H9 (cell line): ENCODE measurements at regions not wholly inside any gene's neighbourhood (a gene's known extent, or its start where the extent isn't known, plus 50 kb on each side); places are given as distances from the start of the nearest gene placed in this dataset.

Experiments
- DNase-seq: peaks from one replicate; pipeline ENCODE4 v3.0.0-alpha.2; 2017
- H2AFZ ChIP-seq: one replicate; pipeline ENCODE4 v1.6.1; 2013; ENCODE audit warnings: mild to moderate bottlenecking, low read length, control low read depth, moderate library complexity
- H2AK5ac ChIP-seq: 2 replicates; pipeline ENCODE4 v1.6.1; 2013; ENCODE audit warnings: low read length, control low read depth, mixed read lengths; ENCODE audit not compliant: insufficient read length
- H2BK120ac ChIP-seq: one replicate; pipeline ENCODE4 v1.6.1; 2013; ENCODE audit warnings: low read depth, mild to moderate bottlenecking, low read length, control low read depth, inconsistent platforms; ENCODE audit not compliant: poor library complexity, severe bottlenecking
- H2BK12ac ChIP-seq: 2 replicates; pipeline ENCODE4 v1.6.1; 2013; ENCODE audit warnings: low read length, control low read depth, mixed read lengths, low read depth; ENCODE audit not compliant: insufficient read length
- H2BK15ac ChIP-seq: 2 replicates; pipeline ENCODE4 v1.6.1; 2013; ENCODE audit warnings: low read depth, low read length, control low read depth
- H2BK20ac ChIP-seq: one replicate; pipeline ENCODE4 v1.6.1; 2013; ENCODE audit warnings: low read depth, mild to moderate bottlenecking, low read length, control low read depth, inconsistent platforms; ENCODE audit not compliant: poor library complexity, severe bottlenecking
- H2BK5ac ChIP-seq: 2 replicates; pipeline ENCODE4 v1.6.1; 2013; ENCODE audit warnings: low read length, control low read depth, mixed read lengths; ENCODE audit not compliant: insufficient read length
- H3K14ac ChIP-seq: 2 replicates; pipeline ENCODE4 v1.6.1; 2013; ENCODE audit warnings: low read length, control low read depth; ENCODE audit not compliant: insufficient read depth
- H3K18ac ChIP-seq: 2 replicates; pipeline ENCODE4 v1.6.1; 2013; ENCODE audit warnings: low read depth, mild to moderate bottlenecking, mixed read lengths, low read length, control low read depth; ENCODE audit not compliant: insufficient read length
- H3K23ac ChIP-seq: 2 replicates; pipeline ENCODE4 v1.6.1; 2013; ENCODE audit warnings: low read length, control low read depth, mixed read lengths, low read depth; ENCODE audit not compliant: insufficient read length
- H3K23me2 ChIP-seq: 2 replicates; pipeline ENCODE4 v1.6.1; 2013; ENCODE audit warnings: low read depth, mild to moderate bottlenecking, mixed read lengths, low read length, control low read depth; ENCODE audit not compliant: insufficient read length, poor library complexity, severe bottlenecking
- H3K27ac ChIP-seq: 2 replicates; pipeline ENCODE4 v1.5.1; 2013; ENCODE audit warnings: low read length, control low read depth, mixed read lengths, low read depth; ENCODE audit not compliant: insufficient read length
- H3K27me3 ChIP-seq: 2 replicates; pipeline ENCODE4 v1.6.1; 2013; ENCODE audit warnings: low read length, control low read depth, inconsistent platforms; ENCODE audit not compliant: insufficient read depth
- H3K4ac ChIP-seq: 2 replicates; pipeline ENCODE4 v1.6.1; 2013; ENCODE audit warnings: low read depth, mild to moderate bottlenecking, control low read depth, inconsistent platforms, low read length, moderate library complexity
- H3K4me1 ChIP-seq: 2 replicates; pipeline ENCODE4 v1.6.1; 2013; ENCODE audit warnings: low read length, control low read depth, inconsistent platforms; ENCODE audit not compliant: insufficient read depth
- H3K4me2 ChIP-seq: 2 replicates; pipeline ENCODE4 v1.6.1; 2013; ENCODE audit warnings: low read length, control low read depth, mixed read lengths; ENCODE audit not compliant: insufficient read length, insufficient read depth
- H3K56ac ChIP-seq: 2 replicates; pipeline ENCODE4 v1.6.1; 2013; ENCODE audit warnings: low read depth, mild to moderate bottlenecking, mixed read lengths, low read length, control low read depth; ENCODE audit not compliant: insufficient read length
- H3K79me1 ChIP-seq: 2 replicates; pipeline ENCODE4 v1.6.1; 2013; ENCODE audit warnings: low read depth, mild to moderate bottlenecking, moderate library complexity, low read length, control low read depth, inconsistent platforms; ENCODE audit not compliant: insufficient read depth, poor library complexity, severe bottlenecking
- H3K79me2 ChIP-seq: 2 replicates; pipeline ENCODE4 v1.6.1; 2013; ENCODE audit warnings: low read length, control low read depth, inconsistent platforms; ENCODE audit not compliant: insufficient read depth
- H3K9ac ChIP-seq: 2 replicates; pipeline ENCODE4 v1.6.1; 2013; ENCODE audit warnings: low read length, control low read depth, mixed read lengths; ENCODE audit not compliant: insufficient read length; ENCODE audit errors: extremely low read depth
- H3K9me3 ChIP-seq: one replicate; pipeline ENCODE4 v1.6.1; 2013; ENCODE audit warnings: low read depth, low read length, inconsistent platforms; ENCODE audit not compliant: control insufficient read depth
- H3T11ph ChIP-seq: one replicate; pipeline ENCODE4 v1.6.1; 2013; ENCODE audit warnings: mild to moderate bottlenecking, low read length, control low read depth, inconsistent platforms
- H4K20me1 ChIP-seq: one replicate; pipeline ENCODE4 v1.6.1; 2013; ENCODE audit not compliant: control insufficient read depth, insufficient read length, insufficient read depth
- H4K5ac ChIP-seq: 2 replicates; pipeline ENCODE4 v1.6.1; 2013; ENCODE audit warnings: low read depth, mild to moderate bottlenecking, mixed read lengths, low read length, control low read depth; ENCODE audit not compliant: insufficient read length
- H4K8ac ChIP-seq: replicated peaks from 2 replicates; pipeline ENCODE4 v1.6.1; 2013; ENCODE audit warnings: low read length, control low read depth, mixed read lengths, low read depth; ENCODE audit not compliant: insufficient read length
- H4K91ac ChIP-seq: 2 replicates; pipeline ENCODE4 v1.6.1; 2013; ENCODE audit warnings: low read depth, mild to moderate bottlenecking, moderate library complexity, mixed read lengths, low read length, control low read depth; ENCODE audit not compliant: insufficient read length
- H3K27ac Mint-ChIP-seq, 3 experiments: 2 replicates in 2 of 3; 3 replicates in 1 of 3; pipeline ENCODE4 v1.8.0; 2020 to 2021; ENCODE audit warnings: mixed read lengths in 3 of 3, mild to moderate bottlenecking in 1 of 3, moderate library complexity in 1 of 3
- H3K27me3 Mint-ChIP-seq: 2 replicates; pipeline ENCODE4 v1.8.0; 2021; ENCODE audit warnings: low read depth, mild to moderate bottlenecking, moderate library complexity, mixed read lengths
- H3K36me3 Mint-ChIP-seq, 3 experiments: 2 replicates in 2 of 3; 3 replicates in 1 of 3; pipeline ENCODE4 v1.8.0; 2020 to 2021; ENCODE audit warnings: low read depth in 3 of 3, mixed read lengths in 3 of 3; ENCODE audit not compliant: insufficient read depth in 1 of 3
- H3K4me1 Mint-ChIP-seq, 2 experiments: 2 replicates each; pipeline ENCODE4 v1.8.0; 2020; ENCODE audit warnings: mixed read lengths in 2 of 2
- H3K4me3 Mint-ChIP-seq, 2 experiments: 2 replicates in 1 of 2; 3 replicates in 1 of 2; pipeline ENCODE4 v1.8.0; 2020 to 2021; ENCODE audit warnings: mild to moderate bottlenecking in 2 of 2, mixed read lengths in 2 of 2, moderate library complexity in 1 of 2
- H3K9me3 Mint-ChIP-seq, 2 experiments: 2 replicates in 1 of 2; 3 replicates in 1 of 2; pipeline ENCODE4 v1.8.0; 2020; ENCODE audit warnings: mild to moderate bottlenecking in 2 of 2, mixed read lengths in 2 of 2, moderate library complexity in 1 of 2
- WGBS: extraction: QIAGEN DNeasy Blood & Tissue Kit; methylation state at CpG from one replicate; pipeline ENCODE4 v1.1.7; 2013; ENCODE audit warnings: missing lambda C conversion rate, low lambda C conversion rate, mixed read lengths; ENCODE audit not compliant: insufficient read length; ENCODE audit errors: extremely low coverage; 5-methylcytosine and 5-hydroxymethylcytosine counted together
- TF ChIP-seq, protein P1 (sequence below): fragments of 200-600 bp; sonication (generic); conservative IDR thresholded peaks from 3 replicates; pipeline ENCODE4 v1.8.0; 2021; ENCODE audit warnings: antibody characterized with exemption, mild to moderate bottlenecking

DNA sequence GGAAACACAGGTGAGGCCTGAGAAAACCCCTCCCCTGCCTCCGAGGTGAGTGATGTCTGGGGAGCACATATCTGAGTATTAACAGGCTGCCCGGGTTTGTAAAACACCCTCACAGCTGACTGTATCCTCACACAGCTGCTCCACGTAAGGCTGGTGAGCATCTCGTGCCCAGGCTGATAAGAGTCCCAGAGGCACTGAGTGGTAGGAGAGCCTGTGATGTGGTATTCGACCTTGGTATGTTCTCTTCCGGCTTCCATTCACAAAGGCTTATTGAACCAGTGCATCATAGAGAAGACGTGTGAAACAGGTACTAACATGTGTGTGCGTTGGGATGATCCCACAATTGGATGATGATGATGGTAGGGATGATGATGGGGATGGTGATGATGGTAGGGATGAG, 71.7 kb downstream of the RASSF10 start:
- no peak overlapping the region for H2BK12ac ChIP-seq
- no peaks in the 10 kb centered on the region for H3K9me3 Mint-ChIP-seq
- H4K5ac ChIP-seq, result no peak overlapping the region
- no peak overlapping the region for H3T11ph ChIP-seq
- H3K27me3 ChIP-seq, result no peaks in the 10 kb centered on the region; the same call in 1 of the 2 replicates
- no peak overlapping the region for H3K9ac ChIP-seq
- H3K27me3 Mint-ChIP-seq, result peaks cover 22% of the 10 kb centered on the region
- no CpG with 5 or more reads among the region's 8 CpGs for WGBS
- no peak overlapping the region for H4K91ac ChIP-seq
- H3K27ac Mint-ChIP-seq, result no peak overlapping the region
- no peak overlapping the region for H3K14ac ChIP-seq
- no peaks in the 10 kb centered on the region for H3K79me1 ChIP-seq
- no peak overlapping the region for H3K4ac ChIP-seq
- H3K79me2 ChIP-seq, result no peaks in the 10 kb centered on the region
- H2BK5ac ChIP-seq, result no peak overlapping the region
- no peak overlapping the region for H3K23ac ChIP-seq
- no peak overlapping the region for H3K4me2 ChIP-seq
- no peak overlapping the region for H3K4me3 Mint-ChIP-seq
- H2BK15ac ChIP-seq, result no peak overlapping the region
- no peak for DNase-seq
- H2AK5ac ChIP-seq, result no peak overlapping the region
- no peaks in the 10 kb centered on the region for H3K4me1 Mint-ChIP-seq
- no peaks in the 10 kb centered on the region for H3K4me1 ChIP-seq
- no peak overlapping the region for H3K27ac ChIP-seq
- H3K36me3 Mint-ChIP-seq, result no peaks in the 10 kb centered on the region
- no peak overlapping the region for H2AFZ ChIP-seq
- H2BK20ac ChIP-seq, result no peak overlapping the region
- H3K9me3 ChIP-seq, result no peaks in the 10 kb centered on the region
- H3K23me2 ChIP-seq, result no peaks in the 10 kb centered on the region
- H4K8ac ChIP-seq, result no peak overlapping the region
- no peak overlapping the region for H3K18ac ChIP-seq
- no peak overlapping the region for H2BK120ac ChIP-seq
- H4K20me1 ChIP-seq, result no peaks in the 10 kb centered on the region
- TF ChIP-seq, protein P1, sequence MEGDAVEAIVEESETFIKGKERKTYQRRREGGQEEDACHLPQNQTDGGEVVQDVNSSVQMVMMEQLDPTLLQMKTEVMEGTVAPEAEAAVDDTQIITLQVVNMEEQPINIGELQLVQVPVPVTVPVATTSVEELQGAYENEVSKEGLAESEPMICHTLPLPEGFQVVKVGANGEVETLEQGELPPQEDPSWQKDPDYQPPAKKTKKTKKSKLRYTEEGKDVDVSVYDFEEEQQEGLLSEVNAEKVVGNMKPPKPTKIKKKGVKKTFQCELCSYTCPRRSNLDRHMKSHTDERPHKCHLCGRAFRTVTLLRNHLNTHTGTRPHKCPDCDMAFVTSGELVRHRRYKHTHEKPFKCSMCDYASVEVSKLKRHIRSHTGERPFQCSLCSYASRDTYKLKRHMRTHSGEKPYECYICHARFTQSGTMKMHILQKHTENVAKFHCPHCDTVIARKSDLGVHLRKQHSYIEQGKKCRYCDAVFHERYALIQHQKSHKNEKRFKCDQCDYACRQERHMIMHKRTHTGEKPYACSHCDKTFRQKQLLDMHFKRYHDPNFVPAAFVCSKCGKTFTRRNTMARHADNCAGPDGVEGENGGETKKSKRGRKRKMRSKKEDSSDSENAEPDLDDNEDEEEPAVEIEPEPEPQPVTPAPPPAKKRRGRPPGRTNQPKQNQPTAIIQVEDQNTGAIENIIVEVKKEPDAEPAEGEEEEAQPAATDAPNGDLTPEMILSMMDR, result no peak
- no peak overlapping the region for H3K56ac ChIP-seq
